ENCODE measurements at regions not wholly inside any gene's neighbourhood (a gene's known extent, or its start where the extent isn't known, plus 50 kb on each side); places are given as distances from the start of the nearest gene placed in this dataset.

GRCh38 chr1:113340038-113340437, 50.3 kb upstream of the MAGI3 start:
- TF ChIP-seq POLR2A (IDR thresholded peaks at IDR 0.05; ENCODE audit: control extremely low read depth in 1 of 2, low read depth in 2 of 2, low read length in 2 of 2) (no peak), CTCF (IDR thresholded peaks at IDR 0.05; ENCODE audit: control extremely low read depth in 1 of 3, insufficient read depth in 1 of 3, low read depth in 1 of 3, low read length in 3 of 3) (no peak), EZH2 (IDR thresholded peaks at IDR 0.05; ENCODE audit: low read depth, low read length, severe bottlenecking) (no peak), TAF1 (IDR thresholded peaks at IDR 0.05; ENCODE audit: low read depth, low read length) (no peak), RNF2 (IDR thresholded peaks at IDR 0.05; ENCODE audit: borderline replicate concordance, low read depth, low read length, missing control alignments, poor library complexity, severe bottlenecking) (no peak), MAX (IDR thresholded peaks at IDR 0.05) (no peak), SIN3A (conservative IDR thresholded peaks at IDR 0.05 in 1 of 2, IDR thresholded peaks at IDR 0.05 in 1 of 2; ENCODE audit: low read depth in 1 of 2, low read length in 2 of 2) (no peak)

Data from H1 (cell line).